ENCODE measurements at regions not wholly inside any gene's neighbourhood (a gene's known extent, or its start where the extent isn't known, plus 50 kb on each side); places are given as distances from the start of the nearest gene placed in this dataset.

DNA sequence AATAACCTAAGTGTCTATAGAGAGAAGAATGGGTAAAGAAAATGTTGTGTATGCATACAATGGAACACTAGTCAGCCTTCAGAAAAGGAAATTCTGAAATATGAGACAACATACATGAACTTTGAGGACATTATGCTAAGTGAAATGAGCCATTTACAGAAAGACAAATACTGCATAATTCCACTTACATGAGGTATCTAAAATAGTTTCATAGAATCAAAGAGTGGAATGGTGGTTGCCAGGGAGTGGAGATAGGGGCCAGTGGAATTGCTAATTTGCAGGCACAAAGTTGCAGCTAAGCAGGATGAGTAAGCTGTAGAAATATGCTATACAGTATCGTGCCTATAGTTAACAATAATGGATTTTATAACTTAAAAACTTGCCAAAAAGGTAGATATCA is 779.6 kb upstream of the ARPP21 start:
- no peaks in the 10 kb centered on the region for H3K27me3 Mint-ChIP-seq (ENCODE audit: low read depth)
- H3K36me3 Mint-ChIP-seq (ENCODE audit: low read depth), result no peaks in the 10 kb centered on the region
- H3K4me3 Mint-ChIP-seq, result no peak overlapping the region
- TF ChIP-seq, protein P1, sequence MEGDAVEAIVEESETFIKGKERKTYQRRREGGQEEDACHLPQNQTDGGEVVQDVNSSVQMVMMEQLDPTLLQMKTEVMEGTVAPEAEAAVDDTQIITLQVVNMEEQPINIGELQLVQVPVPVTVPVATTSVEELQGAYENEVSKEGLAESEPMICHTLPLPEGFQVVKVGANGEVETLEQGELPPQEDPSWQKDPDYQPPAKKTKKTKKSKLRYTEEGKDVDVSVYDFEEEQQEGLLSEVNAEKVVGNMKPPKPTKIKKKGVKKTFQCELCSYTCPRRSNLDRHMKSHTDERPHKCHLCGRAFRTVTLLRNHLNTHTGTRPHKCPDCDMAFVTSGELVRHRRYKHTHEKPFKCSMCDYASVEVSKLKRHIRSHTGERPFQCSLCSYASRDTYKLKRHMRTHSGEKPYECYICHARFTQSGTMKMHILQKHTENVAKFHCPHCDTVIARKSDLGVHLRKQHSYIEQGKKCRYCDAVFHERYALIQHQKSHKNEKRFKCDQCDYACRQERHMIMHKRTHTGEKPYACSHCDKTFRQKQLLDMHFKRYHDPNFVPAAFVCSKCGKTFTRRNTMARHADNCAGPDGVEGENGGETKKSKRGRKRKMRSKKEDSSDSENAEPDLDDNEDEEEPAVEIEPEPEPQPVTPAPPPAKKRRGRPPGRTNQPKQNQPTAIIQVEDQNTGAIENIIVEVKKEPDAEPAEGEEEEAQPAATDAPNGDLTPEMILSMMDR (conservative IDR thresholded peaks at IDR 0.05), result no peak
- no peak overlapping the region for H3K27ac Mint-ChIP-seq (ENCODE audit: unreplicated experiment)
- H3K4me1 Mint-ChIP-seq, result peaks cover 20% of the 10 kb centered on the region
- H3K9me3 Mint-ChIP-seq, result no peaks in the 10 kb centered on the region
- DNase-seq (ENCODE audit: low read depth, low spot score), result no peak

DNA sequence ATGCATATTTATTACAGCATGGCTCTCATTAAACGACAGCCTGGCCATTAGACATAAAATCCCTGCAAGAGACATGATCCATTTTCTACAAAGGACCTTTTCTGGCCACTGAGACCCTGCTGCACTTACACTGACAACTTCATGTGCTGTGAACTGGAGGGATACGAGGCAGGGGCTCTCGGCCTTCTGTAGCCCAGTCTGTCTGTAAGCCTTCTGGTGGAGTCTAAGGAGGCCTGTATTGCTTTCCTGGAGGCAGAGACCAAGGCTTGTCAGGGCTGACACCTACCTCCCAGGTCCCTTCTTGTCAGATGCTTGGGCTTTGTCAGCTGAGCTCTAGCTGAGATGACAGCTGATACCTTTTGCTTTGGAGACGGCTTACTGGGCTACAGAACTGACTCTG is 776.9 kb upstream of the ARPP21 start:
- no peaks in the 10 kb centered on the region for H3K27me3 Mint-ChIP-seq (ENCODE audit: low read depth)
- H3K27ac Mint-ChIP-seq (ENCODE audit: unreplicated experiment), result no peak overlapping the region
- H3K4me1 Mint-ChIP-seq, result peaks cover 9% of the 10 kb centered on the region
- H3K36me3 Mint-ChIP-seq (ENCODE audit: low read depth), result no peaks in the 10 kb centered on the region
- TF ChIP-seq, protein P1 (conservative IDR thresholded peaks at IDR 0.05), result no peak
- DNase-seq (ENCODE audit: low read depth, low spot score), result no peak
- H3K4me3 Mint-ChIP-seq, result no peak overlapping the region
- no peaks in the 10 kb centered on the region for H3K9me3 Mint-ChIP-seq

DNA sequence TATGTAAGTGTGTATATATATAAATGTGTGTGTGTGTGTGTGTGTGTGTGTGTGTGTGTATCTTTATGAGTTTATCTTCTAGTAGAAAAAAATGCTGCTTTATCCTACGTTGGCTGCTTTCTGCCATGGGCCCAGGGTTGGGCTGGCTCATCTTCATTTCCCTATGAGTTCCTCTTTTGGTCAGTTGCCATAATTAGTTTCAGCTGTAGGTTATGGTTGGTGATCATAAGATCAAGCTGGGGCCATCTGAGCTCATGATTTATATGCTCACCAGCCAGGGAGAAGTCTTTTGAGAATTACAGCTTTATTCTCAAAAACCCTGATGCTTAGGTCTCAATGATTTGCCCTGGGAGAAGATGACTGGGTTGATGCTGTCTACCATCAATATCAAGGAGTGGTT is 775.8 kb upstream of the ARPP21 start:
- Mint-ChIP-seq H3K9me3 (no peaks in the 10 kb centered on the region), H3K4me1 (peaks cover 9% of the 10 kb centered on the region), H3K27me3 (ENCODE audit: low read depth) (no peaks in the 10 kb centered on the region), H3K27ac (ENCODE audit: unreplicated experiment) (no peak overlapping the region), H3K36me3 (ENCODE audit: low read depth) (no peaks in the 10 kb centered on the region), H3K4me3 (no peak overlapping the region)
- TF ChIP-seq, protein P1 (conservative IDR thresholded peaks at IDR 0.05), result no peak
- DNase-seq (ENCODE audit: low read depth, low spot score), result no peak

DNA sequence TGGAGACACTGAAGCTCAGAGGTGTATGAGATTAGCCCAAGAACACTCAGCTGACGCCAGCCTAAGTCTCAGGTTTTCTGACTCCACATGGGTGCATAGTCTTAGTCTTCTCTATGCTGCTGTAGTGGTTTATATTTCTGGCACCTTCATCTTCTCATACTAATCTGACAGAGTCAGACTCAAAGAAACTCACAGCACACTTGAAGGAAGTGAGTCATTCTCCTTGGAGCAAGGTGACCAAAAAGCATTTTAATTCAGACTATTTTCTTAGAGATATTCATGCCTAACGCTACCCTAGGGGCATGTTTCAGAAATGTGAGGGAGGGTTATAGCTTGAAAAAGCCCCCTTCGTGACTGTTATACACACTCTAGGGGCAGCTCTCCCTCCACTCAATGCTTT is 775.3 kb upstream of the ARPP21 start:
- Mint-ChIP-seq H3K27me3 (ENCODE audit: low read depth) (no peaks in the 10 kb centered on the region), H3K27ac (ENCODE audit: unreplicated experiment) (no peak overlapping the region), H3K9me3 (no peaks in the 10 kb centered on the region), H3K4me3 (no peak overlapping the region), H3K4me1 (peaks cover 9% of the 10 kb centered on the region), H3K36me3 (ENCODE audit: low read depth) (no peaks in the 10 kb centered on the region)
- TF ChIP-seq, protein P1 (conservative IDR thresholded peaks at IDR 0.05), result no peak
- no peak for DNase-seq (ENCODE audit: low read depth, low spot score)

DNA sequence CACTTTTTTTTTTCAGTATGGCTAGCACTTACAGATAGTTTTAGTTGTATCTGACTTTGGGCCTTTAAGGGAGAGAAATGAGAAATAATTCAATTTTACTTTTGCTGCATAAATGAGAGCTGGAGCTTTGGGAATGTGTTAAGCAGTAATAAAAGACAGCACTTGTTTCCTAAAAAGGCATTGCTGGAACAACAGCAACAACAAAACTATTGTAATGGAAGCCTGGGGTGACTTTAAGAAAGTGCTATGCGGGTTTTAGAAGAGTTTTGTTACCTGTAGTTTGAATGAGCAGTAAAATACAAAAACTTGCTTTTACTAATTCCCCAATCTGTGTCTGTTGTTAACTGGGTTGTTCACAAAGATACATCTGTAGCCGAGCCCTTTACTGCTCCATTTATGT is 774.0 kb upstream of the ARPP21 start:
- H3K4me1 Mint-ChIP-seq, result peaks cover 3% of the 10 kb centered on the region
- H3K36me3 Mint-ChIP-seq (ENCODE audit: low read depth), result no peaks in the 10 kb centered on the region
- H3K27ac Mint-ChIP-seq (ENCODE audit: unreplicated experiment), result no peak overlapping the region
- no peak for DNase-seq (ENCODE audit: low read depth, low spot score)
- no peak overlapping the region for H3K4me3 Mint-ChIP-seq
- H3K27me3 Mint-ChIP-seq (ENCODE audit: low read depth), result no peaks in the 10 kb centered on the region
- TF ChIP-seq, protein P1 (conservative IDR thresholded peaks at IDR 0.05), result no peak
- no peaks in the 10 kb centered on the region for H3K9me3 Mint-ChIP-seq

DNA sequence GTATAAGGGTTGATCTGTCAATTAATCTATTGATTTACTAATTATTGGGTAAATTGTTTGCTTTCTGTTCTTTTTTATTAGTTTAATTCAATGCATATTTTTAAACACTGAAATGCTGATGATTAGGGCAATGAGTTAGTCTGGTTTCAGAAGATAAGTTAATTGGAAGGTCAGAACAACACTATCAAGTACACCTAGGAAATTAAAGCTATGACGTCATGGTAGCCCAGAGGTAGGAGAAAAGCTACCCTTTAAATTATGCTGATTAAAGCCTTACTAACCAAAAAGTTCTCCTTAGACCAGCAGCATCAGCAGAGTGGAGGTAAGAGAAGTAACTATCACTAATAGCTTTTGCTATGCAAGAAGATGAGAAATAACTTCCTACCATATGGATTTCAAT is 770.4 kb upstream of the ARPP21 start:
- Mint-ChIP-seq H3K27ac (ENCODE audit: unreplicated experiment) (no peak overlapping the region), H3K4me3 (no peak overlapping the region), H3K9me3 (no peaks in the 10 kb centered on the region), H3K36me3 (ENCODE audit: low read depth) (no peaks in the 10 kb centered on the region), H3K27me3 (ENCODE audit: low read depth) (no peaks in the 10 kb centered on the region), H3K4me1 (no peaks in the 10 kb centered on the region)
- no peak for DNase-seq (ENCODE audit: low read depth, low spot score)
- TF ChIP-seq, protein P1 (conservative IDR thresholded peaks at IDR 0.05), result no peak
